ENCODE measurements at regions not wholly inside any gene's neighbourhood (a gene's known extent, or its start where the extent isn't known, plus 50 kb on each side); places are given as distances from the start of the nearest gene placed in this dataset.

DNA sequence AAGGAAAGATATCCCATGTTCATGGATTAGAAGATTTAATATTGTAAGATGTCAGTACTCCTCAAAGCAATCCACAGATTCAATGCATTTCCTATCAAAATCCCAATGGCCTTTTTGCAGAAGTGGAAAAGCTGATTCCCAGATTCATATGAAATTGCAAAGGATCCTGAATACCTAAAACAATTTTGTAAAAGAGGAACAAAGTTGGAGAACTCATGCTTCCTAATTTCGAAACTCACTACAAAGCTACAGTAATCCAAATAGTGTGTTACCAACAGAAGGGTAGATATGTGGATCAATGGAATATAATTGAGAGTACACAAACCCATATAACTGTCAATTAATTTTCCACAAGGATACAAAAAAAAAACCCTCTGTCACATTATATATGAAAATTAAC, 154.3 kb upstream of the ZNF618 start:
- Histone ChIP-seq H2AFZ (ENCODE audit: low read depth, low read length) (no peak overlapping the region), H3K9me3 (ENCODE audit: insufficient read depth, low read depth, low read length) (no peaks in the 10 kb centered on the region), H3K4me1 (ENCODE audit: insufficient read depth, low read length) (no peaks in the 10 kb centered on the region), H3K4me3 (ENCODE audit: insufficient read depth, low read depth, low read length) (no peak overlapping the region), H3K79me2 (ENCODE audit: insufficient read depth, low read length) (no peaks in the 10 kb centered on the region), H3K27ac (ENCODE audit: low read depth, low read length) (no peak overlapping the region), H3K4me2 (ENCODE audit: low read length) (no peak overlapping the region), H3K27me3 (ENCODE audit: insufficient read depth, low read length) (peaks cover 7% of the 10 kb centered on the region), H3K36me3 (ENCODE audit: insufficient read depth, low read length) (no peaks in the 10 kb centered on the region), H3K9ac (ENCODE audit: low read length) (no peak overlapping the region), H4K20me1 (ENCODE audit: insufficient read depth, low read length) (no peaks in the 10 kb centered on the region)
- FAIRE-seq (no peak), DNase-seq (ENCODE audit: low read depth) (no peak)
- H3K27me3 Mint-ChIP-seq (ENCODE audit: low read depth, unreplicated experiment), result peaks cover 21% of the 10 kb centered on the region
- no peak overlapping the region for H3K4me3 Mint-ChIP-seq (ENCODE audit: unreplicated experiment)
- no peaks in the 10 kb centered on the region for H3K4me1 Mint-ChIP-seq (ENCODE audit: low read depth, unreplicated experiment)
- peaks cover 22% of the 10 kb centered on the region for H3K9me3 Mint-ChIP-seq (ENCODE audit: unreplicated experiment)
- TF ChIP-seq, protein P1, sequence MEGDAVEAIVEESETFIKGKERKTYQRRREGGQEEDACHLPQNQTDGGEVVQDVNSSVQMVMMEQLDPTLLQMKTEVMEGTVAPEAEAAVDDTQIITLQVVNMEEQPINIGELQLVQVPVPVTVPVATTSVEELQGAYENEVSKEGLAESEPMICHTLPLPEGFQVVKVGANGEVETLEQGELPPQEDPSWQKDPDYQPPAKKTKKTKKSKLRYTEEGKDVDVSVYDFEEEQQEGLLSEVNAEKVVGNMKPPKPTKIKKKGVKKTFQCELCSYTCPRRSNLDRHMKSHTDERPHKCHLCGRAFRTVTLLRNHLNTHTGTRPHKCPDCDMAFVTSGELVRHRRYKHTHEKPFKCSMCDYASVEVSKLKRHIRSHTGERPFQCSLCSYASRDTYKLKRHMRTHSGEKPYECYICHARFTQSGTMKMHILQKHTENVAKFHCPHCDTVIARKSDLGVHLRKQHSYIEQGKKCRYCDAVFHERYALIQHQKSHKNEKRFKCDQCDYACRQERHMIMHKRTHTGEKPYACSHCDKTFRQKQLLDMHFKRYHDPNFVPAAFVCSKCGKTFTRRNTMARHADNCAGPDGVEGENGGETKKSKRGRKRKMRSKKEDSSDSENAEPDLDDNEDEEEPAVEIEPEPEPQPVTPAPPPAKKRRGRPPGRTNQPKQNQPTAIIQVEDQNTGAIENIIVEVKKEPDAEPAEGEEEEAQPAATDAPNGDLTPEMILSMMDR (IDR thresholded peaks at IDR 0.05; ENCODE audit: insufficient read depth, low read depth, low read length), result no peak
- TF ChIP-seq EZH2 (IDR thresholded peaks at IDR 0.05; ENCODE audit: insufficient read depth, low read length), result no peak
- no peaks in the 10 kb centered on the region for H3K36me3 Mint-ChIP-seq (ENCODE audit: low read depth, unreplicated experiment)
- H3K27ac Mint-ChIP-seq (ENCODE audit: unreplicated experiment), result no peak overlapping the region

GRCh38 chr9:113724202-113724601, 151.9 kb upstream of the ZNF618 start:
- no peak for TF ChIP-seq EZH2 (IDR thresholded peaks at IDR 0.05; ENCODE audit: insufficient read depth, low read length)
- TF ChIP-seq, protein P1 (IDR thresholded peaks at IDR 0.05; ENCODE audit: insufficient read depth, low read depth, low read length), result no peak
- H3K27me3 ChIP-seq (ENCODE audit: insufficient read depth, low read length), result peaks cover 7% of the 10 kb centered on the region
- DNase-seq (ENCODE audit: low read depth) (no peak), FAIRE-seq (no peak)
- H3K36me3 Mint-ChIP-seq (ENCODE audit: low read depth, unreplicated experiment), result no peaks in the 10 kb centered on the region
- no peaks in the 10 kb centered on the region for H3K9me3 ChIP-seq (ENCODE audit: insufficient read depth, low read depth, low read length)
- no peak overlapping the region for H2AFZ ChIP-seq (ENCODE audit: low read depth, low read length)
- no peak overlapping the region for H3K4me2 ChIP-seq (ENCODE audit: low read length)
- H3K79me2 ChIP-seq (ENCODE audit: insufficient read depth, low read length), result no peaks in the 10 kb centered on the region
- no peak overlapping the region for H3K4me3 Mint-ChIP-seq (ENCODE audit: unreplicated experiment)
- no peaks in the 10 kb centered on the region for H3K4me1 Mint-ChIP-seq (ENCODE audit: low read depth, unreplicated experiment)
- H4K20me1 ChIP-seq (ENCODE audit: insufficient read depth, low read length), result no peaks in the 10 kb centered on the region
- no peak overlapping the region for H3K27ac Mint-ChIP-seq (ENCODE audit: unreplicated experiment)
- H3K9me3 Mint-ChIP-seq (ENCODE audit: unreplicated experiment), result peaks cover 9% of the 10 kb centered on the region
- no peak overlapping the region for H3K27ac ChIP-seq (ENCODE audit: low read depth, low read length)
- H3K36me3 ChIP-seq (ENCODE audit: insufficient read depth, low read length), result no peaks in the 10 kb centered on the region
- no peak overlapping the region for H3K9ac ChIP-seq (ENCODE audit: low read length)
- peaks cover 14% of the 10 kb centered on the region for H3K27me3 Mint-ChIP-seq (ENCODE audit: low read depth, unreplicated experiment)
- H3K4me3 ChIP-seq (ENCODE audit: insufficient read depth, low read depth, low read length), result no peak overlapping the region
- no peaks in the 10 kb centered on the region for H3K4me1 ChIP-seq (ENCODE audit: insufficient read depth, low read length)

- FAIRE-seq (no peak), DNase-seq (ENCODE audit: low read depth) (no peak)
- Histone ChIP-seq H3K9ac (ENCODE audit: low read length) (no peak overlapping the region), H3K27ac (ENCODE audit: low read depth, low read length) (no peak overlapping the region), H2AFZ (ENCODE audit: low read depth, low read length) (no peak overlapping the region), H3K36me3 (ENCODE audit: insufficient read depth, low read length) (no peaks in the 10 kb centered on the region), H3K27me3 (ENCODE audit: insufficient read depth, low read length) (peaks cover 11% of the 10 kb centered on the region), H3K4me3 (ENCODE audit: insufficient read depth, low read depth, low read length) (no peak overlapping the region), H3K4me2 (ENCODE audit: low read length) (no peak overlapping the region), H4K20me1 (ENCODE audit: insufficient read depth, low read length) (no peaks in the 10 kb centered on the region), H3K4me1 (ENCODE audit: insufficient read depth, low read length) (no peaks in the 10 kb centered on the region), H3K79me2 (ENCODE audit: insufficient read depth, low read length) (no peaks in the 10 kb centered on the region), H3K9me3 (ENCODE audit: insufficient read depth, low read depth, low read length) (no peaks in the 10 kb centered on the region)
- Mint-ChIP-seq H3K4me3 (ENCODE audit: unreplicated experiment) (no peak overlapping the region), H3K27me3 (ENCODE audit: low read depth, unreplicated experiment) (no peaks in the 10 kb centered on the region), H3K9me3 (ENCODE audit: unreplicated experiment) (peaks cover 16% of the 10 kb centered on the region), H3K36me3 (ENCODE audit: low read depth, unreplicated experiment) (no peaks in the 10 kb centered on the region), H3K4me1 (ENCODE audit: low read depth, unreplicated experiment) (no peaks in the 10 kb centered on the region), H3K27ac (ENCODE audit: unreplicated experiment) (no peak overlapping the region)
- TF ChIP-seq EZH2 (IDR thresholded peaks at IDR 0.05; ENCODE audit: insufficient read depth, low read length), result no peak
- TF ChIP-seq, protein P1 (IDR thresholded peaks at IDR 0.05; ENCODE audit: insufficient read depth, low read depth, low read length), result no peak
Observed at GRCh38 chr9:113728989-113729388, 147.1 kb upstream of the ZNF618 start.

Data from astrocyte (in vitro differentiated cells and primary cell).